GM12878 (cell line): ENCODE measurements at regions not wholly inside any gene's neighbourhood (a gene's known extent, or its start where the extent isn't known, plus 50 kb on each side); places are given as distances from the start of the nearest gene placed in this dataset.

Source experiments
- ATAC-seq: fragments of 200-7000 bp; cut with Tn5 transposase; 3 replicates; pipeline ENCODE4 v1.9.1; 2020; ENCODE audit warnings: mild to moderate bottlenecking, moderate library complexity
- BruUV-seq: library from RNA; stranded (reverse); fragments of 400-500 nt; replicated peaks from 2 replicates; lab custom pipeline; 2021; lab: Mats Ljungman, UMichigan
- CTCF ChIA-PET: fragments of 300-600 bp; sonication (Branson Sonifier 250); formaldehyde crosslinking; extraction: SDS; loops from one replicate; lab custom pipeline; 2021; ENCODE audit warnings: inconsistent platforms; lab: Yijun Ruan, JAX
- POLR2A ChIA-PET: fragments of 350-600 bp; formaldehyde crosslinking; extraction: SDS; loops from one replicate; lab custom pipeline; 2021; ENCODE audit warnings: inconsistent platforms; lab: Charles Lee
- RAD21 ChIA-PET: fragments of 300-600 bp; sonication (Branson Sonifier 250); formaldehyde crosslinking; loops from one replicate; lab custom pipeline; 2023; ENCODE audit warnings: antibody characterized with exemption; ENCODE audit not compliant: unreplicated experiment; lab: Charles Lee
- SMC1A ChIA-PET: fragments of 300-600 bp; sonication (Branson Sonifier 250); formaldehyde crosslinking; loops from one replicate; lab custom pipeline; 2023; ENCODE audit not compliant: unreplicated experiment, uncharacterized antibody; lab: Charles Lee
- DNase-seq: peaks from one replicate; pipeline ENCODE4 v3.0.0-alpha.2; 2011; ENCODE audit warnings: low read depth, low spot score
- FAIRE-seq: peaks from 3 replicates; lab custom pipeline; 2011; peaks lifted over from hg19 to GRCh38; lab: Jason Lieb, UNC
- H2AFZ ChIP-seq: 2 replicates; pipeline ENCODE4 v1.6.0; 2011; ENCODE audit warnings: low read depth, low read length, control low read depth; ENCODE audit not compliant: control insufficient read depth
- H3K27ac ChIP-seq: 2 replicates; pipeline ENCODE4 v1.5.1; 2011; ENCODE audit warnings: control low read depth; ENCODE audit not compliant: control insufficient read depth, insufficient read depth
- H3K27me3 ChIP-seq, 2 experiments: replicated peaks in 1 of 2; 2 replicates each; pipeline versions ENCODE4 v1.6.0 to v1.6.1; 2011; ENCODE audit warnings: low read length in 1 of 2; ENCODE audit not compliant: control insufficient read depth in 2 of 2, insufficient read depth in 2 of 2
- H3K36me3 ChIP-seq, 2 experiments: 2 replicates each; pipeline ENCODE4 v1.5.1; 2011; ENCODE audit warnings: low read length in 1 of 2; ENCODE audit not compliant: control insufficient read depth in 2 of 2, insufficient read depth in 2 of 2
- H3K4me1 ChIP-seq: 2 replicates; pipeline ENCODE4 v1.6.1; 2011; ENCODE audit warnings: mild to moderate bottlenecking, low read length, moderate library complexity, mixed read lengths; ENCODE audit not compliant: control insufficient read depth, insufficient read depth
- H3K4me2 ChIP-seq: 2 replicates; pipeline ENCODE4 v1.6.0; 2011; ENCODE audit warnings: control low read depth; ENCODE audit not compliant: control insufficient read depth, insufficient read depth
- H3K4me3 ChIP-seq: fragments of 200-600 bp; sonication (generic); 2 replicates; pipeline ENCODE4 v1.5.1; 2016
- H3K79me2 ChIP-seq: 2 replicates; pipeline ENCODE4 v1.6.0; 2011; ENCODE audit warnings: low read length; ENCODE audit not compliant: control insufficient read depth, insufficient read depth
- H3K9ac ChIP-seq: 2 replicates; pipeline ENCODE4 v1.8.0; 2011; ENCODE audit warnings: low read length, control low read depth, mixed read lengths; ENCODE audit not compliant: control insufficient read depth, insufficient read depth
- H3K9me3 ChIP-seq: replicated peaks from 3 replicates; pipeline ENCODE4 v1.5.1; 2011; ENCODE audit warnings: mild to moderate bottlenecking, low read length; ENCODE audit not compliant: control insufficient read depth, insufficient read depth
- H4K20me1 ChIP-seq: 2 replicates; pipeline ENCODE4 v1.6.0; 2011; ENCODE audit not compliant: control insufficient read depth, insufficient read depth
- ASH2L ChIP-seq: fragments of 300-600, 200-600 bp; sonication (generic); IDR thresholded peaks from 2 replicates; pipeline ENCODE4 v1.6.1; 2017; ENCODE audit warnings: low read depth, mild to moderate bottlenecking, borderline replicate concordance
- CREM ChIP-seq: IDR thresholded peaks from 2 replicates; pipeline ENCODE4 v1.6.1; 2014; ENCODE audit warnings: antibody characterized with exemption, low read depth
- CTCF ChIP-seq, 3 experiments: IDR thresholded peaks in 2 of 3; conservative IDR thresholded peaks in 1 of 3; 2 replicates each; pipeline ENCODE4 v1.5.1; 2011; ENCODE audit warnings: low read depth in 3 of 3, low read length in 3 of 3, mild to moderate bottlenecking in 3 of 3, control low read depth in 2 of 3, moderate library complexity in 2 of 3, inconsistent platforms in 1 of 3, mixed read lengths in 1 of 3; ENCODE audit not compliant: control insufficient read depth in 2 of 3, insufficient read depth in 1 of 3; ENCODE audit errors: extremely low read depth in 1 of 3
- EED ChIP-seq: sonication (generic); IDR thresholded peaks from 2 replicates; pipeline ENCODE4 v1.6.1; 2016; ENCODE audit warnings: antibody characterized with exemption, low read depth
- IRF4 ChIP-seq: IDR thresholded peaks from 2 replicates; pipeline ENCODE4 v1.6.1; 2011; ENCODE audit warnings: low read depth, low read length
- MTA3 ChIP-seq: IDR thresholded peaks from 2 replicates; pipeline ENCODE4 v1.6.1; 2012; ENCODE audit warnings: low read length, inconsistent platforms, borderline replicate concordance
- NFIC ChIP-seq: IDR thresholded peaks from 2 replicates; pipeline ENCODE4 v1.6.1; 2012; ENCODE audit warnings: low read depth, mild to moderate bottlenecking, inconsistent platforms, low read length, moderate library complexity
- PBX3 ChIP-seq: IDR thresholded peaks from 2 replicates; pipeline ENCODE4 v1.6.1; 2011; ENCODE audit warnings: mild to moderate bottlenecking, low read depth, low read length, moderate library complexity; ENCODE audit not compliant: insufficient replicate concordance
- PKNOX1 ChIP-seq: fragments of 450-650 bp; IDR thresholded peaks from 2 replicates; pipeline ENCODE4 v1.6.1; 2016; ENCODE audit warnings: mild to moderate bottlenecking
- POLR2AphosphoS2 ChIP-seq: IDR thresholded peaks from 2 replicates; pipeline ENCODE4 v1.6.1; 2011; ENCODE audit warnings: low read depth, mild to moderate bottlenecking, low read length, improper control_type of control experiment, moderate library complexity
- SP1 ChIP-seq: IDR thresholded peaks from one replicate; pipeline ENCODE4 v1.6.1; 2011; ENCODE audit warnings: low read depth, low read length
- YBX1 ChIP-seq: fragments of 450-650 bp; IDR thresholded peaks from 2 replicates; pipeline ENCODE4 v1.6.1; 2016; ENCODE audit warnings: antibody characterized with exemption
- ZBED1 ChIP-seq: IDR thresholded peaks from 2 replicates; pipeline ENCODE4 v1.6.1; 2016; ENCODE audit warnings: borderline replicate concordance
- WGBS: methylation state at CpG from one replicate; pipeline ENCODE4 v1.1.6; 2016; ENCODE audit warnings: low lambda C conversion rate; ENCODE audit not compliant: insufficient replicate concordance, insufficient coverage; ENCODE audit errors: missing lambda C conversion rate; 5-methylcytosine and 5-hydroxymethylcytosine counted together
- in situ Hi-C: fragments of 300-500 bp; cut with MboI; formaldehyde crosslinking; loops from 9 replicates; pipeline ENCODE4 v1.14.3; 2018; ENCODE audit warnings: mixed read lengths
- intact Hi-C: fragments of 100-400 bp; cut with micrococcal nuclease; formaldehyde crosslinking; loops from one replicate; pipeline ENCODE4 v1.14.2; 2022; ENCODE audit not compliant: unreplicated experiment

GRCh38 chr20:51195990-51196389 lies 173.1 kb upstream of the KCNG1 start (continued):
- TF ChIP-seq PBX3 (no peak), PKNOX1 (no peak), ZBED1 (no peak), POLR2AphosphoS2 (no peak), ASH2L (no peak), EED (no peak), NFIC (no peak), SP1 (no peak), MTA3 (no peak), CREM (no peak), IRF4 (no peak)
- TF ChIP-seq, all 136 proteins: peak for 0

- in situ Hi-C loops, result no loop called here
- H3K36me3 ChIP-seq, result no peaks in the 10 kb centered on the region
- H3K4me2 ChIP-seq, result no peak overlapping the region
- TF ChIP-seq YBX1 (no peak), CTCF (IDR thresholded peaks at IDR 0.05 in 2 of 3, conservative IDR thresholded peaks at IDR 0.05 in 1 of 3; ENCODE audit: control insufficient read depth in 2 of 3, extremely low read depth in 1 of 3, insufficient read depth in 1 of 3, low read depth in 3 of 3, low read length in 3 of 3) (no peak), ASH2L (no peak)
- BruUV-seq, result no TSS peak
- H4K20me1 ChIP-seq, result no peaks in the 10 kb centered on the region
- ChIA-PET CTCF (no interaction called here), POLR2A (no interaction called here), SMC1A (no interaction called here), RAD21 (no interaction called here)
- no peaks in the 10 kb centered on the region for H3K79me2 ChIP-seq
- no peak overlapping the region for H3K27ac ChIP-seq
- no peaks in the 10 kb centered on the region for H3K4me1 ChIP-seq
- peaks cover 0 to 4% of the 10 kb centered on the region in 2 experiments; a peak in 2 of 4 replicates for H3K27me3 ChIP-seq
- no peak overlapping the region for H3K9ac ChIP-seq
- ATAC-seq, result no peak
- DNase-seq, result no peak
- WGBS, result 34% methylated on average over 9 of the region's 10 CpGs
- FAIRE-seq, result no peak
- no peaks in the 10 kb centered on the region for H3K9me3 ChIP-seq
- no peak overlapping the region for H2AFZ ChIP-seq
- intact Hi-C loops, result no loop called here
- no peak overlapping the region for H3K4me3 ChIP-seq
Observed at GRCh38 chr20:51195419-51195901, 172.6 kb upstream of the KCNG1 start.
